CD14-positive monocyte (primary cell): ENCODE measurements at regions not wholly inside any gene's neighbourhood (a gene's known extent, or its start where the extent isn't known, plus 50 kb on each side); places are given as distances from the start of the nearest gene placed in this dataset.
"Not testable (repeated sequence)": the region's sequence is repeated elsewhere in the genome, so short reads cannot be mapped to it uniquely, and the experiment has no call there.

Experiments
- DNase-seq, 3 donors: peaks; one replicate each; pipeline ENCODE4 v3.0.0-alpha.2; 2011 to 2022
- H2AFZ ChIP-seq: 2 replicates; pipeline ENCODE4 v1.6.0; 2012; ENCODE audit warnings: mild to moderate bottlenecking, low read depth, low read length, inconsistent platforms; ENCODE audit not compliant: insufficient read depth, poor library complexity, severe bottlenecking
- H3K27ac ChIP-seq, 2 donors: 1 replicate in 1 of 2; 2 replicates in 1 of 2; pipeline ENCODE4 v1.5.1; 2012 to 2013; ENCODE audit warnings: low read length in 2 of 2, control low read depth in 1 of 2, inconsistent platforms in 1 of 2, low read depth in 1 of 2, mild to moderate bottlenecking in 1 of 2
- H3K27me3 ChIP-seq, 2 donors: one replicate each; pipeline versions ENCODE4 v1.6.0 to v1.6.1; 2011 to 2013; ENCODE audit warnings: low read length in 2 of 2; ENCODE audit not compliant: control insufficient read depth in 2 of 2, insufficient read depth in 2 of 2
- H3K36me3 ChIP-seq, 2 donors: replicated peaks in 1 of 2; 1 replicate in 1 of 2; 2 replicates in 1 of 2; pipeline versions ENCODE4 v1.5.1 to v1.6.1; 2012 to 2013; ENCODE audit warnings: low read length in 2 of 2, control low read depth in 1 of 2, inconsistent platforms in 1 of 2, mild to moderate bottlenecking in 1 of 2; ENCODE audit not compliant: insufficient read depth in 2 of 2, control insufficient read depth in 1 of 2
- H3K4me1 ChIP-seq, 2 donors: 1 replicate in 1 of 2; 2 replicates in 1 of 2; pipeline versions ENCODE4 v1.5.1 to v1.6.1; 2012 to 2013; ENCODE audit warnings: low read length in 2 of 2, control low read depth in 1 of 2, inconsistent platforms in 1 of 2, mild to moderate bottlenecking in 1 of 2, moderate library complexity in 1 of 2; ENCODE audit not compliant: insufficient read depth in 2 of 2, control insufficient read depth in 1 of 2
- H3K4me2 ChIP-seq: replicated peaks from 2 replicates; pipeline ENCODE3; 2012; ENCODE audit warnings: low read length, moderate library complexity, mild to moderate bottlenecking; ENCODE audit not compliant: poor library complexity, severe bottlenecking; ENCODE audit errors: extremely low read depth
- H3K4me3 ChIP-seq, 3 experiments: fragments of 200-600 bp in 1 of 3; sonication (generic) in 1 of 3; replicated peaks in 1 of 3; 1 replicate in 2 of 3; 2 replicates in 1 of 3; pipeline ENCODE4 v1.5.1; 2011 to 2013; ENCODE audit warnings: low read length in 3 of 3, mild to moderate bottlenecking in 3 of 3, control low read depth in 2 of 3, low read depth in 2 of 3, inconsistent platforms in 1 of 3, moderate library complexity in 1 of 3
- H3K79me2 ChIP-seq: 2 replicates; pipeline ENCODE4 v1.6.0; 2012; ENCODE audit warnings: mild to moderate bottlenecking, control low read depth, inconsistent platforms, low read length, moderate library complexity; ENCODE audit not compliant: insufficient read depth
- H3K9ac ChIP-seq: 2 replicates; pipeline ENCODE4 v1.6.0; 2017; ENCODE audit warnings: low read length, mild to moderate bottlenecking; ENCODE audit not compliant: insufficient read depth, poor library complexity, severe bottlenecking
- H3K9me3 ChIP-seq, 2 donors: replicated peaks in 1 of 2; 1 replicate in 1 of 2; 2 replicates in 1 of 2; pipeline versions ENCODE4 v1.5.1 to v1.6.1; 2012 to 2013; ENCODE audit warnings: low read length in 2 of 2, control low read depth in 1 of 2; ENCODE audit not compliant: control insufficient read depth in 1 of 2, insufficient read depth in 1 of 2
- H4K20me1 ChIP-seq: 2 replicates; pipeline ENCODE4 v1.6.0; 2012; ENCODE audit warnings: mild to moderate bottlenecking, low read length, control low read depth, moderate library complexity; ENCODE audit not compliant: insufficient read depth
- H3K27ac Mint-ChIP-seq, 7 donors: one replicate each; pipeline ENCODE4 v1.8.0; 2020; ENCODE audit warnings: mild to moderate bottlenecking in 7 of 7, mixed read lengths in 7 of 7, moderate library complexity in 6 of 7, inconsistent platforms in 2 of 7
- H3K27me3 Mint-ChIP-seq, 3 donors: one replicate each; pipeline ENCODE4 v1.8.0; 2021 to 2022; ENCODE audit warnings: low read depth in 3 of 3, mild to moderate bottlenecking in 3 of 3, mixed read lengths in 3 of 3, moderate library complexity in 3 of 3, inconsistent platforms in 1 of 3
- H3K36me3 Mint-ChIP-seq, 2 donors: one replicate each; pipeline ENCODE4 v1.8.0; 2020; ENCODE audit warnings: mixed read lengths in 2 of 2, inconsistent platforms in 1 of 2, mild to moderate bottlenecking in 1 of 2
- H3K4me1 Mint-ChIP-seq: one replicate; pipeline ENCODE4 v1.8.0; 2020; ENCODE audit warnings: mild to moderate bottlenecking, mixed read lengths
- H3K4me3 Mint-ChIP-seq, 2 donors: one replicate each; pipeline ENCODE4 v1.8.0; 2020; ENCODE audit warnings: mild to moderate bottlenecking in 2 of 2, mixed read lengths in 2 of 2, moderate library complexity in 1 of 2
- H3K9me3 Mint-ChIP-seq, 7 donors: one replicate each; pipeline ENCODE4 v1.8.0; 2020 to 2022; ENCODE audit warnings: mixed read lengths in 7 of 7, mild to moderate bottlenecking in 6 of 7, moderate library complexity in 6 of 7, inconsistent platforms in 2 of 7
- CTCF ChIP-seq: fragments of 200-600 bp; IDR thresholded peaks from one replicate; pipeline ENCODE4 v1.8.0; 2022; ENCODE audit warnings: antibody characterized with exemption, mild to moderate bottlenecking
- WGBS: methylation state at CpG from one replicate; pipeline ENCODE4 v1.1.5; 2013; ENCODE audit warnings: missing lambda C conversion rate; ENCODE audit not compliant: insufficient coverage; 5-methylcytosine and 5-hydroxymethylcytosine counted together
- intact Hi-C, 2 donors: fragments of 100-400 bp; cut with micrococcal nuclease; formaldehyde crosslinking; loops; one replicate each; pipeline versions ENCODE4 v1.15.0 to v1.15.1; 2023

GRCh38 chr2:47696478-47696831 is 86.5 kb upstream of the MSH6 start:
- Histone ChIP-seq H3K27me3 (peaks cover 0 to 2% of the 10 kb centered on the region in 2 donors), H2AFZ (no peak overlapping the region), H3K4me1 (no peaks in the 10 kb centered on the region), H3K9ac (no peak overlapping the region), H3K4me3 (no peak overlapping the region), H3K9me3 (no peaks in the 10 kb centered on the region), H3K4me2 (no peak overlapping the region), H3K79me2 (no peaks in the 10 kb centered on the region), H4K20me1 (no peaks in the 10 kb centered on the region), H3K36me3 (no peaks in the 10 kb centered on the region), H3K27ac (no peak overlapping the region)
- no CpG with 5 or more reads among the region's 1 CpG for WGBS
- Mint-ChIP-seq H3K9me3 (peaks cover 0 to 7% (median 3%) of the 10 kb centered on the region in 7 donors), H3K36me3 (no peaks in the 10 kb centered on the region), H3K4me1 (no peaks in the 10 kb centered on the region), H3K4me3 (no peak overlapping the region), H3K27me3 (peaks cover 7 to 26% (median 23%) of the 10 kb centered on the region in 3 donors), H3K27ac (no peak overlapping the region)
- intact Hi-C loops, result no loop called here
- no peak for DNase-seq
- TF ChIP-seq CTCF, result no peak

GRCh38 chr2:47695800-47696477 is 87.0 kb upstream of the MSH6 start:
- peaks cover 0 to 6% (median 3%) of the 10 kb centered on the region in 7 donors for H3K9me3 Mint-ChIP-seq
- H3K36me3 Mint-ChIP-seq, result no peaks in the 10 kb centered on the region
- peaks cover 0 to 2% of the 10 kb centered on the region in 2 donors for H3K27me3 ChIP-seq
- no peak for DNase-seq
- intact Hi-C loops, result no loop called here
- H3K4me3 Mint-ChIP-seq, result no peak overlapping the region
- no peak overlapping the region for H3K27ac ChIP-seq
- WGBS, result 60% methylated on average over 11 of the region's 12 CpGs
- no peaks in the 10 kb centered on the region for H3K9me3 ChIP-seq
- H3K27ac Mint-ChIP-seq, result no peak overlapping the region
- no peak overlapping the region for H3K9ac ChIP-seq
- H3K4me1 Mint-ChIP-seq, result no peaks in the 10 kb centered on the region
- no peaks in the 10 kb centered on the region for H3K36me3 ChIP-seq
- H4K20me1 ChIP-seq, result no peaks in the 10 kb centered on the region
- peaks cover 7 to 26% (median 21%) of the 10 kb centered on the region in 3 donors for H3K27me3 Mint-ChIP-seq
- TF ChIP-seq CTCF, result no peak
- no peaks in the 10 kb centered on the region for H3K4me1 ChIP-seq
- H3K4me2 ChIP-seq, result no peak overlapping the region
- H2AFZ ChIP-seq, result no peak overlapping the region
- no peaks in the 10 kb centered on the region for H3K79me2 ChIP-seq
- no peak overlapping the region for H3K4me3 ChIP-seq

- H3K79me2 ChIP-seq, H3K4me3 Mint-ChIP-seq, intact Hi-C loops, H3K4me1 ChIP-seq, H3K4me3 ChIP-seq, H3K36me3 Mint-ChIP-seq, H2AFZ ChIP-seq, H4K20me1 ChIP-seq, DNase-seq, H3K27ac ChIP-seq, H3K9ac ChIP-seq, H3K4me2 ChIP-seq, H3K36me3 ChIP-seq, H3K27ac Mint-ChIP-seq, H3K27me3 ChIP-seq, H3K9me3 ChIP-seq, H3K9me3 Mint-ChIP-seq, H3K4me1 Mint-ChIP-seq: not testable (repeated sequence)
- H3K27me3 Mint-ChIP-seq, result peaks cover 7 to 24% (median 21%) of the 10 kb centered on the region in 3 donors
- WGBS, result 98% methylated on average over 8 of the region's 13 CpGs
Measured at GRCh38 chr2:47694451-47694850, 88.5 kb upstream of the MSH6 start.
